Astrocyte (in vitro differentiated cells and primary cell): ENCODE measurements at regions not wholly inside any gene's neighbourhood (a gene's known extent, or its start where the extent isn't known, plus 50 kb on each side); places are given as distances from the start of the nearest gene placed in this dataset.

ENCODE experiments used
- DNase-seq: peaks from one replicate; pipeline ENCODE4 v3.0.0-alpha.2; 2010; ENCODE audit warnings: low read depth
- FAIRE-seq: peaks from 2 replicates; lab custom pipeline; 2011; peaks lifted over from hg19 to GRCh38; lab: Jason Lieb, UNC
- H2AFZ ChIP-seq: 2 replicates; pipeline ENCODE4 v1.6.0; 2012; ENCODE audit warnings: low read depth, low read length, inconsistent platforms
- H3K27ac ChIP-seq: 2 replicates; pipeline ENCODE4 v1.5.1; 2011; ENCODE audit warnings: low read depth, low read length, inconsistent platforms
- H3K27me3 ChIP-seq: 2 replicates; pipeline ENCODE4 v1.6.0; 2011; ENCODE audit warnings: low read length, inconsistent platforms; ENCODE audit not compliant: insufficient read depth
- H3K36me3 ChIP-seq: 2 replicates; pipeline ENCODE4 v1.5.1; 2011; ENCODE audit warnings: low read length, inconsistent platforms; ENCODE audit not compliant: insufficient read depth
- H3K4me1 ChIP-seq: 2 replicates; pipeline ENCODE4 v1.5.1; 2011; ENCODE audit warnings: low read length, inconsistent platforms; ENCODE audit not compliant: insufficient read depth
- H3K4me2 ChIP-seq: 2 replicates; pipeline ENCODE4 v1.6.0; 2012; ENCODE audit warnings: low read length, inconsistent platforms
- H3K4me3 ChIP-seq: 2 replicates; pipeline ENCODE4 v1.5.1; 2011; ENCODE audit warnings: low read depth, mild to moderate bottlenecking, low read length, inconsistent platforms; ENCODE audit not compliant: insufficient read depth
- H3K79me2 ChIP-seq: 2 replicates; pipeline ENCODE4 v1.6.0; 2012; ENCODE audit warnings: mild to moderate bottlenecking, low read length, inconsistent platforms; ENCODE audit not compliant: insufficient read depth
- H3K9ac ChIP-seq: 2 replicates; pipeline ENCODE4 v1.6.0; 2012; ENCODE audit warnings: mild to moderate bottlenecking, low read length, inconsistent platforms
- H3K9me3 ChIP-seq: 2 replicates; pipeline ENCODE4 v1.5.1; 2012; ENCODE audit warnings: low read depth, mild to moderate bottlenecking, low read length, inconsistent platforms; ENCODE audit not compliant: insufficient read depth
- H4K20me1 ChIP-seq: 2 replicates; pipeline ENCODE4 v1.6.0; 2012; ENCODE audit warnings: low read length, inconsistent platforms; ENCODE audit not compliant: insufficient read depth
- H3K27ac Mint-ChIP-seq: one replicate; pipeline ENCODE4 v1.8.0; 2021; ENCODE audit warnings: mild to moderate bottlenecking, mixed read lengths; ENCODE audit not compliant: unreplicated experiment
- H3K27me3 Mint-ChIP-seq: one replicate; pipeline ENCODE4 v1.8.0; 2021; ENCODE audit warnings: low read depth, mixed read lengths; ENCODE audit not compliant: unreplicated experiment
- H3K36me3 Mint-ChIP-seq: one replicate; pipeline ENCODE4 v1.8.0; 2021; ENCODE audit warnings: low read depth, mixed read lengths; ENCODE audit not compliant: unreplicated experiment
- H3K4me1 Mint-ChIP-seq: one replicate; pipeline ENCODE4 v1.8.0; 2021; ENCODE audit warnings: low read depth, mixed read lengths; ENCODE audit not compliant: unreplicated experiment
- H3K4me3 Mint-ChIP-seq: one replicate; pipeline ENCODE4 v1.8.0; 2021; ENCODE audit warnings: mild to moderate bottlenecking, moderate library complexity, mixed read lengths; ENCODE audit not compliant: unreplicated experiment
- H3K9me3 Mint-ChIP-seq: one replicate; pipeline ENCODE4 v1.8.0; 2021; ENCODE audit warnings: mild to moderate bottlenecking, mixed read lengths; ENCODE audit not compliant: unreplicated experiment
- EZH2 ChIP-seq: IDR thresholded peaks from 2 replicates; pipeline ENCODE4 v1.6.1; 2012; ENCODE audit warnings: mild to moderate bottlenecking, low read length, inconsistent platforms; ENCODE audit not compliant: insufficient read depth
- TF ChIP-seq, protein P1 (sequence below): IDR thresholded peaks from 2 replicates; pipeline ENCODE4 v1.5.1; 2011; ENCODE audit warnings: low read depth, mild to moderate bottlenecking, inconsistent platforms, low read length, moderate library complexity; ENCODE audit not compliant: insufficient read depth

DNA sequence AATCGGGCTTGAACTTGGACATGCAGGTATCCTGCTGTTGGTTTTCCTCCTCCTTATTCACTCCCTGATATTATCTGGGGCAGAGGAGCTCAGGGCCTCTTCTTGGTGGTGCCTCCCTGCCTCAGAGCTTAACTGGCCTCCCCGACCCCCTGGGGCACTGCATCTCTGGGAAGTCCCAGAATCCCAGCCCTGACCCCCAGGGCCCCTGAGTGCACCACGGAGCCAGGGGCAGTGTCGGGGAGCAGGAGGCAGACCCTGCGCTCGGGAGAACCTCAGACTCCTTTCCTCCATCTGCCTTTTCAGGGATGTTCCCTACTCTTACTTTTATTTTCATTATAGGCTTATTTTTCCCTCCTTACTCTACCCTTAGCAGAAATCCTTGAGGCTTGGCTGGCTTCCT is 537.0 kb downstream of the BRD1 start:
- H3K9me3 ChIP-seq: peaks cover 5% of the 10 kb centered on the region
- H3K27ac ChIP-seq: no peak overlapping the region
- H3K9me3 Mint-ChIP-seq: peaks cover 27% of the 10 kb centered on the region
- H3K79me2 ChIP-seq: no peaks in the 10 kb centered on the region
- no peak overlapping the region for H3K4me3 Mint-ChIP-seq
- no peaks in the 10 kb centered on the region for H4K20me1 ChIP-seq
- no peaks in the 10 kb centered on the region for H3K27me3 ChIP-seq
- H3K4me3 ChIP-seq: no peak overlapping the region
- no peaks in the 10 kb centered on the region for H3K36me3 Mint-ChIP-seq
- TF ChIP-seq EZH2: no peak
- TF ChIP-seq, protein P1, sequence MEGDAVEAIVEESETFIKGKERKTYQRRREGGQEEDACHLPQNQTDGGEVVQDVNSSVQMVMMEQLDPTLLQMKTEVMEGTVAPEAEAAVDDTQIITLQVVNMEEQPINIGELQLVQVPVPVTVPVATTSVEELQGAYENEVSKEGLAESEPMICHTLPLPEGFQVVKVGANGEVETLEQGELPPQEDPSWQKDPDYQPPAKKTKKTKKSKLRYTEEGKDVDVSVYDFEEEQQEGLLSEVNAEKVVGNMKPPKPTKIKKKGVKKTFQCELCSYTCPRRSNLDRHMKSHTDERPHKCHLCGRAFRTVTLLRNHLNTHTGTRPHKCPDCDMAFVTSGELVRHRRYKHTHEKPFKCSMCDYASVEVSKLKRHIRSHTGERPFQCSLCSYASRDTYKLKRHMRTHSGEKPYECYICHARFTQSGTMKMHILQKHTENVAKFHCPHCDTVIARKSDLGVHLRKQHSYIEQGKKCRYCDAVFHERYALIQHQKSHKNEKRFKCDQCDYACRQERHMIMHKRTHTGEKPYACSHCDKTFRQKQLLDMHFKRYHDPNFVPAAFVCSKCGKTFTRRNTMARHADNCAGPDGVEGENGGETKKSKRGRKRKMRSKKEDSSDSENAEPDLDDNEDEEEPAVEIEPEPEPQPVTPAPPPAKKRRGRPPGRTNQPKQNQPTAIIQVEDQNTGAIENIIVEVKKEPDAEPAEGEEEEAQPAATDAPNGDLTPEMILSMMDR: no peak
- no peaks in the 10 kb centered on the region for H3K4me1 ChIP-seq
- no peak overlapping the region for H3K4me2 ChIP-seq
- DNase-seq (no peak), FAIRE-seq (no peak)
- H3K36me3 ChIP-seq: no peaks in the 10 kb centered on the region
- peaks cover 4% of the 10 kb centered on the region for H3K4me1 Mint-ChIP-seq
- no peak overlapping the region for H2AFZ ChIP-seq
- H3K27me3 Mint-ChIP-seq: peaks cover 36% of the 10 kb centered on the region
- no peak overlapping the region for H3K9ac ChIP-seq
- no peak overlapping the region for H3K27ac Mint-ChIP-seq

DNA sequence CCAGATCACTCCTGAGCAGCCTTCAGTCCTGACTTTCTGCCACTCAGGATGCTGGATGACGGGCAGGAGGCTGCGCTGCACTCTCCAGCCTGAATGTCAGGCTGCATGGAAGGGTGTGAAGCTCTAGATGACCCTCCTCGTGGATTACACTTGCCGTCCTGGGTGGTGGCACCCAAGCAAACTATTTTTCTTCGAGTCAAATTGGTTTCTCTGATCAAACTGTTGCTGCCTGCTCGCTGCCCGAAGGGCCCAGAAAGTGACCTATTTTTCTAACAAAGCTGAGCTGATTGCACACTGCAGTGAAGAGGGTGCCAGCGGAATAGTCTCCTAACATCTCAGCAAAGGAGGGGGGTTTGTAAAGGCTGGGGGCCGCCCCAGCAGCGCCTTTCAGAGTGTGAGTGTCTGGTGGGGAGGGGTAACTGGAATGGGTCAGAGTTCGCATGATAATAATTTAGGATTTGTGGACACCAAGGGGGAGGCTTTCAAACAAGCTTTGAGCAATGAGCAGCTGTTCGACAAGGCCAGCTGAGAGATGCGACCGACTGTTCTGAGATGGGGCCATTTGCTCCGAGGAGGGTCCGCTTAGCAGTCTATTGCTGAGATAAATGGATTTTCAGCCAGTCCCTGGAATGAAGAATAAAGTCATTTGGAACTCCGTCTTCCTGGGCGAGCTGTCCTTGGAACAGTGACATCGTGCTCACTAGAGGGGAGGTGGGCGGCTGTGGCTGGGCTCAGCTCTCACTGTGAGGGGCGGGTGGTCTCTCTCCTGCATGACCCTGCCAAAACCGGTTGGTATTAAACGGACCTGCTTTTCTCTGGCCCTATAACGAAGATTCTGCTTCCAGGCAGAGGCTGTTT is 537.6 kb downstream of the BRD1 start:
- no peaks in the 10 kb centered on the region for H3K27me3 ChIP-seq
- FAIRE-seq (no peak), DNase-seq (no peak)
- H2AFZ ChIP-seq: no peak overlapping the region
- no peaks in the 10 kb centered on the region for H3K36me3 ChIP-seq
- H4K20me1 ChIP-seq: no peaks in the 10 kb centered on the region
- no peak overlapping the region for H3K27ac ChIP-seq
- H3K4me2 ChIP-seq: no peak overlapping the region
- Mint-ChIP-seq H3K27me3 (peaks cover 34% of the 10 kb centered on the region), H3K4me3 (no peak overlapping the region), H3K36me3 (no peaks in the 10 kb centered on the region), H3K9me3 (peaks cover 22% of the 10 kb centered on the region), H3K4me1 (peaks cover 4% of the 10 kb centered on the region), H3K27ac (no peak overlapping the region)
- TF ChIP-seq EZH2: no peak
- TF ChIP-seq, protein P1: no peak
- H3K9me3 ChIP-seq: peaks cover 5% of the 10 kb centered on the region
- no peaks in the 10 kb centered on the region for H3K4me1 ChIP-seq
- no peak overlapping the region for H3K9ac ChIP-seq
- H3K4me3 ChIP-seq: no peak overlapping the region
- no peaks in the 10 kb centered on the region for H3K79me2 ChIP-seq

- H2AFZ ChIP-seq: no peak overlapping the region
- no peak overlapping the region for H3K9ac ChIP-seq
- TF ChIP-seq EZH2: no peak
- TF ChIP-seq, protein P1: no peak
- peaks cover 5% of the 10 kb centered on the region for H3K9me3 Mint-ChIP-seq
- no peak overlapping the region for H3K4me3 Mint-ChIP-seq
- DNase-seq: no peak
- H3K27me3 ChIP-seq: no peaks in the 10 kb centered on the region
- H3K4me3 ChIP-seq: no peak overlapping the region
- no peak overlapping the region for H3K27ac Mint-ChIP-seq
- no peak for FAIRE-seq
- peaks cover 44% of the 10 kb centered on the region for H3K27me3 Mint-ChIP-seq
- H3K4me1 ChIP-seq: no peaks in the 10 kb centered on the region
- H3K27ac ChIP-seq: no peak overlapping the region
- no peaks in the 10 kb centered on the region for H3K79me2 ChIP-seq
- H3K36me3 Mint-ChIP-seq: no peaks in the 10 kb centered on the region
- H3K4me2 ChIP-seq: no peak overlapping the region
- H4K20me1 ChIP-seq: no peaks in the 10 kb centered on the region
- H3K36me3 ChIP-seq: no peaks in the 10 kb centered on the region
- peaks cover 15% of the 10 kb centered on the region for H3K4me1 Mint-ChIP-seq
- H3K9me3 ChIP-seq: no peaks in the 10 kb centered on the region
Measured at GRCh38 chr22:49286181-49286760, 541.4 kb downstream of the BRD1 start.
